GM23338 (cell line): ENCODE measurements at regions not wholly inside any gene's neighbourhood (a gene's known extent, or its start where the extent isn't known, plus 50 kb on each side); places are given as distances from the start of the nearest gene placed in this dataset.

Experiments
- ATAC-seq: fragments of 200-7000 bp; cut with Tn5 transposase; 3 replicates; pipeline ENCODE4 v1.9.1; 2020
- DNase-seq: peaks from one replicate; pipeline ENCODE4 v3.0.0-alpha.2; 2015; ENCODE audit warnings: low spot score
- H2AFZ ChIP-seq: fragments of 200-600 bp; sonication (generic); 2 replicates; pipeline ENCODE4 v1.8.0; 2016; ENCODE audit warnings: antibody characterized with exemption, mild to moderate bottlenecking, moderate library complexity
- H3F3A ChIP-seq: fragments of 200-600 bp; sonication (generic); replicated peaks from 2 replicates; pipeline ENCODE4 v1.8.0; 2017; ENCODE audit warnings: antibody characterized with exemption, mixed run types, low read depth
- H3K27ac ChIP-seq: fragments of 200-600 bp; sonication (generic); 2 replicates; pipeline ENCODE4 v1.6.1; 2016; ENCODE audit warnings: low read depth
- H3K27me3 ChIP-seq: fragments of 200-600 bp; sonication (generic); 2 replicates; pipeline ENCODE4 v1.8.0; 2016; ENCODE audit warnings: mild to moderate bottlenecking, mixed run types, moderate library complexity; ENCODE audit not compliant: insufficient read depth
- H3K36me3 ChIP-seq: fragments of 200-600 bp; sonication (generic); 2 replicates; pipeline ENCODE4 v1.8.0; 2016; ENCODE audit warnings: mild to moderate bottlenecking; ENCODE audit not compliant: insufficient read depth
- H3K4me1 ChIP-seq: fragments of 200-600 bp; sonication (generic); 2 replicates; pipeline ENCODE4 v1.8.0; 2016; ENCODE audit warnings: mild to moderate bottlenecking, moderate library complexity; ENCODE audit not compliant: insufficient read depth
- H3K4me2 ChIP-seq: fragments of 200-600 bp; sonication (generic); 2 replicates; pipeline ENCODE4 v1.7.1; 2017; ENCODE audit warnings: mixed run types
- H3K4me3 ChIP-seq: fragments of 200-600 bp; sonication (generic); 2 replicates; pipeline ENCODE4 v1.6.1; 2016; ENCODE audit warnings: mixed run types
- H3K79me2 ChIP-seq: fragments of 200-600 bp; sonication (generic); replicated peaks from 2 replicates; pipeline ENCODE4 v1.8.0; 2017; ENCODE audit warnings: mild to moderate bottlenecking; ENCODE audit not compliant: insufficient read depth
- H3K9me2 ChIP-seq: fragments of 200-600 bp; sonication (generic); 2 replicates; pipeline ENCODE4 v1.8.0; 2017; ENCODE audit not compliant: insufficient read depth
- H4K20me1 ChIP-seq: fragments of 200-600 bp; sonication (generic); replicated peaks from 2 replicates; pipeline ENCODE4 v1.8.0; 2017; ENCODE audit warnings: mild to moderate bottlenecking; ENCODE audit not compliant: insufficient read depth
- H3K27ac Mint-ChIP-seq: 2 replicates; pipeline ENCODE4 v1.8.0; 2020; ENCODE audit warnings: inconsistent platforms, mild to moderate bottlenecking, moderate library complexity, mixed read lengths
- H3K27me3 Mint-ChIP-seq: 3 replicates; pipeline ENCODE4 v1.8.0; 2022; ENCODE audit warnings: low read depth, mild to moderate bottlenecking, moderate library complexity, mixed read lengths, inconsistent platforms; ENCODE audit not compliant: insufficient read depth, poor library complexity
- H3K36me3 Mint-ChIP-seq: 3 replicates; pipeline ENCODE4 v1.8.0; 2021; ENCODE audit warnings: low read depth, mild to moderate bottlenecking, inconsistent platforms, moderate library complexity, mixed read lengths
- H3K4me1 Mint-ChIP-seq: 3 replicates; pipeline ENCODE4 v1.8.0; 2020; ENCODE audit warnings: mild to moderate bottlenecking, inconsistent platforms, mixed read lengths
- H3K4me3 Mint-ChIP-seq: 3 replicates; pipeline ENCODE4 v1.8.0; 2021; ENCODE audit warnings: moderate library complexity, mild to moderate bottlenecking, inconsistent platforms, mixed read lengths
- H3K9me3 Mint-ChIP-seq: 3 replicates; pipeline ENCODE4 v1.8.0; 2020; ENCODE audit warnings: moderate library complexity, mild to moderate bottlenecking, inconsistent platforms, mixed read lengths
- EZH2 ChIP-seq: fragments of 200-600 bp; sonication (generic); IDR thresholded peaks from one replicate; pipeline ENCODE4 v1.8.0; 2017; ENCODE audit warnings: antibody characterized with exemption, mild to moderate bottlenecking, low read depth; ENCODE audit not compliant: unreplicated experiment
- JUNB ChIP-seq: IDR thresholded peaks from one replicate; pipeline ENCODE4 v1.6.1; 2016; ENCODE audit warnings: antibody characterized with exemption; ENCODE audit not compliant: unreplicated experiment
- NANOG ChIP-seq: IDR thresholded peaks from 2 replicates; pipeline ENCODE4 v1.6.1; 2016; ENCODE audit warnings: antibody characterized with exemption, borderline replicate concordance
- REST ChIP-seq: IDR thresholded peaks from one replicate; pipeline ENCODE4 v1.6.1; 2018; ENCODE audit warnings: antibody characterized with exemption; ENCODE audit not compliant: unreplicated experiment
- ZNF114 ChIP-seq: fragments of 250-450 bp; sonication (Bioruptor Pico); IDR thresholded peaks from 2 replicates; pipeline ENCODE4 v1.5.0; 2020; ENCODE audit warnings: mild to moderate bottlenecking, moderate library complexity
- ZNF462 ChIP-seq: fragments of 250-450 bp; sonication (Bioruptor Pico); IDR thresholded peaks from 2 replicates; pipeline ENCODE4 v1.5.0; 2020; ENCODE audit warnings: mild to moderate bottlenecking, moderate library complexity

DNA sequence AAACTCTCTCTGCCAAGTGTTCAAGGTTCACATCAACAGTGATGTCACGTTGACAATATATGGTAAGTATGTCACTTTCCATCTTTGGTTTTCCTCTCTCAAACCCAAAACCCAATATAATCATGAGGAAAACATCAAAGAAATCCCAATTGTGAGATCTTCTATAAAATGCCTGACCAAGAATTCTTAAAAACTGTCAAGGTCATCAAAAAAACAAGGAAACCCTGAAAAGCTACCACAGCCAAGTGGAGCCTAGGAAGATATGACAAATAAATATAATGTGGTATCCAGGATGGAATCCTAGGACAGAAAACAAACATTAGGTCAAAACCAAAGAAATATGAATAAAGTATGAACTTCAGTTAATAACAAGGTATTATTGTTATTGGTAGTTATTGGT lies 85.2 kb upstream of the CCDC39 start (continued):
- TF ChIP-seq ZNF462 (CRISPR knock-in tag), result no peak
- no peak for TF ChIP-seq ZNF114 (CRISPR knock-in tag)
- TF ChIP-seq NANOG, result no peak

DNA sequence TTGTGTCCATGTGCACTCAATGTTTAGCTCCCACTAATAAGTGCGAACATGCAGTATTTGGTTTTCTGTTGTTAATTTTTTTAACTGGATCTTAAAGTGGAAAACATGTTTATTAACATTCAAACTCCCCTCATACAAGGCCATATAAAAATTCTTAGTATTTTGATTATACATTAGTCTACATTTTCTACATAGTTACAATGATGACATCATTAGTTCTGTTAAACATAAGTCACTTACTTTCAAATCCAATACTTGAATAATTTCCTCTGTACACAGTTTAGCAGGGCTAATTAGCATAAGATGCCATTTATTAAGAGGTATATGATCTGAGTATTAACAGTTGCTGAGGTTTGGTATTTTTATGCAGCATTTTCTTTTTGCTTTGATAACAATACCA lies 91.3 kb upstream of the CCDC39 start:
- DNase-seq, result no peak
- peaks cover 4% of the 10 kb centered on the region for H3K27me3 Mint-ChIP-seq
- TF ChIP-seq NANOG (no peak), EZH2 (no peak), ZNF462 (CRISPR knock-in tag) (no peak), ZNF114 (CRISPR knock-in tag) (no peak), REST (no peak), JUNB (no peak)

More for the DNA sequence above, 91.3 kb upstream of the CCDC39 start:
- Mint-ChIP-seq H3K27ac (no peak overlapping the region), H3K9me3 (peaks cover 64% of the 10 kb centered on the region), H3K36me3 (peaks cover 21% of the 10 kb centered on the region; the same call in 2 of the 3 replicates), H3K4me3 (no peak overlapping the region), H3K4me1 (no peaks in the 10 kb centered on the region)
- ATAC-seq, result no peak
- Histone ChIP-seq H3K27me3 (no peaks in the 10 kb centered on the region), H3K79me2 (no peaks in the 10 kb centered on the region), H2AFZ (no peak overlapping the region), H3F3A (no peaks in the 10 kb centered on the region), H3K4me2 (no peak overlapping the region), H4K20me1 (no peaks in the 10 kb centered on the region), H3K9me2 (no peaks in the 10 kb centered on the region), H3K4me1 (no peaks in the 10 kb centered on the region), H3K4me3 (no peak overlapping the region), H3K36me3 (peaks cover 10% of the 10 kb centered on the region), H3K27ac (no peak overlapping the region)
